ENCODE measurements at regions not wholly inside any gene's neighbourhood (a gene's known extent, or its start where the extent isn't known, plus 50 kb on each side); places are given as distances from the start of the nearest gene placed in this dataset.
A peak's percentile ranks its signal among the peaks of the same experiment; 100 is the strongest.

DNA sequence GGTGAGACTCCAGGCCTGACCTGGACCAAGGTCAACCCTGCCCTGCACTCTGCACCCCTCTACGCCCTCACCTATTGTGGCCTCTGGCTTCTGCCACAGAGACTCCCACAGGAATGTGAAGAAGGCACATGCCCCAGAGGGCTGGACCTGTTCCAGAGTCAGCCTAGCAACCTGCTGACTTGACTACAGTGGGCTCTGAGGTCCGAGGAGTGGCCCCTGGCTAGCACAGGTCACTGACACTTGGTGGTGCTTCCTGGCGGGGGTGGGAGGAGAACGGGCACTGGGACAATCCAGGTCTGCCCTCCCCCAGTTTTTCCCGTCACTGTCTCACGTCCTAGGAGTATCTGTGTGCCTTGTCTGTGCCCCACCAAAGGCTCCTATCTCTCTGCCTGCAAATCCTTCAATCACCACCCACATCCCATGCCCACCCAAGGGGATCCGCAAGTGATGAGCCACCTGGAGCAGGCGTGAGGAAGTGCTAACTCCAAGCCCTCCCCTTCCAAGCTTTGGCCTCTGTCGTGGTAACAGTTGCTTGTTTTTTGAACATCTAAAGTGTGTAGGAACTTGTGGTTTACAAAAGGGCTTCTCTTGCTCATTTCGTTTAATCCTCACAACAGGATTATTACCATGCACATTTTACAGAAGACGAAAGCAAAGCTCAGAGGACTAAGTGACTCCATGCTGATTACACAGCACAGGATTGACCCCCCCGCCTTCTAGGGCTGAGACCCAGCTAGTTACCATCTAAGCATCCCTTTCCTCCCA, 86.2 kb downstream of the MCFD2 start:
- DNase-seq = no peak

DNA sequence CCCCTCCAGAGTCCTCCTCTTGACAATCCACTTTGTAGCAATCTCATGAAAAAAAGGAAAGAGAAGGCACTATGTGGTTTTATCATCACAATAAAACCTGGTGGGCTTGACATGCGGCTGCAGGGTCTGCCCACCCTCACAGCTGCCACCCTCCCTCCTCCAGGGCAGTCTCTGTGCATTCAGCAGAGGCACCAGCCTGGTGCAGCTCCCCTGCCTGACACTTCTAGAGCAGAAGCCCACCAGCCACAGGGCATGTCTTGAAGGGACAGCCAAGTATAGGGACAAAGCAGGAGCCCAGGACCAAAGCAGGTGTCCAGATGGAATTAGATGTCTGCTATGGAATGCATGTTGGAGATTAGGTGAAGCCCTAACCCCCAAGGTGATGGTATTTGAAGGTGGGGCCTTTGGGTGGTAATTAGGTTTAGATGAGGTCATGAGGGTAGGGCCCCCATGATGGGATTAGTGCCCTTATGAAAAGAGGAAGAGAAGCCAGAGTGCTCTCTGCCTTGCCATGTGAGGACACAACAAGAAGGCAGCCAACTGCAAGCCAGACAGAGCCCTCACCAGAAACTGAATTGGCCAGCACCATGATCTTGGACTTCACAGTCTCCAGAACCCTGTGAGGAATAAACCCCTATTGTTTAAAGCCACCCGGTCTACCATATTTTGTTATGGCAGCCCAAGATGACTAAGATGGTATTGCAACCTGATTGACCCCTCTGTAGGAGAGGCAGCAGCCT, 86.9 kb downstream of the MCFD2 start:
- DNase-seq = no peak

DNA sequence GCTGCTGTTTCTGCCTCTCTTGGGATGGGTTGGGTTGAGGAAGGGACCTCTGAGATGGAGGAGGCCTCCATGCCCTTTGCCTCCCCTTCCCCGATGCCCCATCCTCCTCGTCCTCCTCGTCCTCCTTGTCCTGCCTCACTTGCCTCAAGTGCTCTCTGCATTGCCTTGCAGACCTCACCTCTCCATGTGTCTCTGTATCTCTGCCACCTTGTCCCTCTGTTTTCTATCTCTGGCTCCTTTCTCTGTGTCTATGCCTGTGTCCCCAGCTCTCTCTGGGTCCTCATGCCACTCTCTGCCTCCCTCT, 87.5 kb downstream of the MCFD2 start:
- no peak for DNase-seq

DNA sequence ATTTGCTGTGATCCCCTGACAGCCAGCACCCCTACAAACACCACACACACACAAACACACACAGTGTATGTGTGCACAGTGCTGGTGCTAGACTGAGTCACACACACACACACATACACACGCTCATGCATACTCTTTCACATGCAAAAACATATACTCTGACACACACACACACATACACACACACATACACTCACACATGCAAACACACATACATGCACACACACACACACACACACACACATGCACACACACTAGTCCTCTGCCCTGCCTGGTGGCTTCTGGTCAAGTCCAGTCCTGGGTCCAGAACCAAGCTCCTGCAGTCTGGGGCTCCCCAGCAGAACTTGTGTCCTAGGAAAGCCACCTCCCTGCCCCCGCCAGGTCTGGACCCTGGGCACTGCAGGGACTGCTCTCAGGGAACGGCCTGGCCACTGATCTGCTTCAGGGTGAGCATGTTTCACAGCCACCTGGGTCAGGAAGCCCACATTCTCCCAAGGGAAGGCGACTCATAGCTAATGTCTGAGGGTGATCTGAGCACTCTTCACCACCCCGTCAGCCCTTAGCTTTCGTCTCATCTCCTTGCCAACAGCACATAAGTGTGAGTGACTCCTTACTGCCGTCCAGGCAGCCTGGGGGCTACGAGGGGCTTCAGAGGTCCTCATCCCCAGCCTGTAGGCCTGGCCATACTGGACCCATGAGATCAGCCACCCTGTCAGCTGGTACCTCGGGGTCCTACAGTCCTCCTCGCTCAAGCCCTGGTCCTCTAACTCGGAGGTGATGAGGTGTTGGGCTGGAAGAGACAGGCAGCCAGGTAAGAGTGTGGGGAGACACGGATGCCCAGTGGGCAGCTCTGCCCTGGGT, 88.1 kb downstream of the MCFD2 start:
- no peak for DNase-seq

DNA sequence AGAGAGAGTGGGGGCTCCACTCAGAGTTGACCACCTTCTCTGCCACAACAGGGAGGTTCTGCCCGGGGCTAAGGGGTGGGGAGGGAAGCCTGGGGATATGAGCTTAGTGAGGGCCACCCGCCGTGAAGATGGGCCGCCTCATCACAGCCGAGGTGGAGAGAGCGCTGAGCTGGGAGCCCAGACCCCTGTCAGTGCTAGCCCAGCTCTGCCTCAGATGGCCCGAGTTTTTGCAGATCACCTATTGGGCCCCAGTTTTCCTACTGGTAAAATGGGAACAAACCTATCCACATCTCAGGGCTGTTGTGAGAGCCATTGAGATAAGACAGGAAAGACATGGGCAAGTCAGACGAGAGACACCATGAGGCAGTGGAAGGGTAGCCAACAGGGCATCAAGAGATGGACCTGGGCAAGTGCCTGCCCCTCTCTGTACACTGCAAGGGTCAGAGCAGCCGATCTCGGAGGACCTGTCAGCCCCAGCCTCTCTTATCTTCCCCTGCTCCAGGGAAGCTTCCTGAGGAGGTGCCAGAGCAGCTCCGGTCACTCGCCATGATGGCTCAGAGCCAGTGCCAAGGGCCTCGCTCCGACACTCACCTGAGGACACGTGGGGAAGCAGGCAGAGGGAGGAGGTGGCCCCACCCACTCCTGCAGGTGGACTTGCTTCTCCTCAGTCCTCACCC, 88.9 kb downstream of the MCFD2 start:
- no peak for DNase-seq

DNA sequence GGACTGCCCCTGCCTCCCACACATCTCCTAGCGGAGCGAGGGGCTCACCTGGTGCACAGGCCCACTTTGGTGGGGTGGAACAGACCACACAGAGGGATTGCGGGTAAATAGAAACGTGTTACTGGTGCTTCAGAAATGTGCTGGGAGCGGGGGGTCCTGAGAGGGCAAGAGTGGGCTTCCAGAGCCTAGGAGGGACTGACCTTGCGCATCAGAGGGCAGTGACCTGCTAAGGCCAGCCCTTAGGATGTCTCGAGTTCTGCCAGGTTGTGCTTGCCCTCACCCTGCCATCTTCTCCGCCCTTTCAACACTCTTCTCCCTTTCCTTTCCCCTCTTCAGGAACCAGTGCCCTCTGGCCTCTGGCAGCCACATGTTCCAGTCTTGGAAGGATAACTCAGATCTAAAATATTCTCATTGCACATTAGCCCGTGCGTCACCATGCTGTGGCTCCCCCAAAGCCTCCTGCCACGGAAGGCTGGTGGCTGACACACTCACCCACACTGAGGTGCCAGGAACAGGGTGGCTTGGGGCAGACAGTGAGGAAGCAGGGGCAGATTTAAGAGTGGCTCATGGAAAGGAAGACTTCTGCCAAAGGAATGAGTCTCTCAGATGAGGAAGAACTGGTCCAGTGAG, 89.6 kb downstream of the MCFD2 start:
- no peak for DNase-seq

DNA sequence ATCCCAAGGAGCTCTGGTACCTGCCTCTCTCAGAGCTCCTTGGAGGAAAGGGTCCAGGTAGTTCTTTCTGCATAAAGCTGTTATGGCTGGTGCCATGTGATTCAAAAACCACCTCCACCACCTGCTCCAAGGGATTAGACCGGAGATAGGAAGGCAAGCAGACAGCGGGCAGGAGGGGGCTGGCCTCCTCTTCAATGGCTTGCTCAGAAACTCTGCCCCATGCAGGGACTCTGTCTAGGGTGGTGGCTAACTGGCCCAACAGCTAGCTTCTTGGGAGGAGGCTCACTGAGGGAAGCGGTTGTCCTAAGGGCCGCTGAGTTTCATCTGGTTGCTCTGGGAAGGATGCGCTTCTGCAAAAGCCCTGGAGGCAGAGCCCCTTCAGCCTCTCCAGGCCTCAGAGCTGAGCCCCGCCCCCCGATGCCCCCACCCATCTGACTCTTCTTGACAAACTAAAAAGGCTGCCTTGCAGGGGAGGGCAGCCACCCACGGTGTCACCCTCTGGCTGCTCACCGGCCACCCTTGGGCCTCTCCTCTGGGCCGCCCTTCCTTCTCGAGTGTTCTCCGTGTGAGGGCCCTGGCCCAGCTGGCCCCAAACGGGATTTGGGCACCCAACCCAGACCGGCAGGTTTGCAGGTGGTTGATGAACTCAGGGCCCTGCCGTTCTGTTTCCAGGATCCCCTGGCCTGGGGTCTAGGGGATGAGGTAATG, 90.2 kb downstream of the MCFD2 start:
- DNase-seq = no peak

DNA sequence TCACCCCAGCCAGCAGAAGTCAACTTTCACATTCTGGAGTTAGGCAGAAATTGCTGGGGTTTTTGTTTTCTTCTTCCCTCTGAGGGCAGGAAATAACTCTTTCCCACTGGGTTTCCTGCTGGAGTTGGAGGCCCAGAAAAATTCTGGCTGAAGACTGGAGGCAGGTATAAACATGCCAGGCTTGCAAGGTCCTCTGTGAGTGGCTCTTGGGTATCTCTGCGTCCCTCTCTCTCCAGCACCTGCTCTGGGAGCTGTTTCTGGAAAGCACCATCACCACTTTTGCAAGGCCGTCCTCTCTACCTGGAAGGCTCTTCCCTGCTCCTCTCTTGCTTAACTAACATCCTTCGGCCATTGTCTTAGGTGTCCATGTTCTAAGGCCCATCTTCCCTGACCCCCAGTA, 91.0 kb downstream of the MCFD2 start:
- no peak for DNase-seq

DNA sequence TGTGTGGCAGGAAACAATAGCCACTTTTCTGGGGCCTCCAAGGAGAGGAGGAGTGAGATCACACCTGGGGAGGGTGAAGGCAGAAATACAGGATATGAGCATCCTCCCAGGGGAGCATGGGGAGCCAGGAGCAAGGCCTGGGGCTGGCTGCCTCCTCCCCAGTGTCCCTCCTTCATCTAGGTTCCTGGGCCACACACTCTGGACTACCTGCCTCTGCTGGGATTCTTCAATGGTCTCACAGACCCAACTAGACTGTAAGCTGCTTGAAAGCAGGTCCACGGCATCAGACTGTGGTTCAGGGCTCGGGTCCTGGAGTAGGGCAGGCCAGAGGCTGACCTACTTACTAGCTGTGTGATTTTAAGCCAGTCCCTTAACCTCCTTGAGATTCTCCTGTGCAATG, 94.0 kb downstream of the MCFD2 start:
- DNase-seq = no peak

DNA sequence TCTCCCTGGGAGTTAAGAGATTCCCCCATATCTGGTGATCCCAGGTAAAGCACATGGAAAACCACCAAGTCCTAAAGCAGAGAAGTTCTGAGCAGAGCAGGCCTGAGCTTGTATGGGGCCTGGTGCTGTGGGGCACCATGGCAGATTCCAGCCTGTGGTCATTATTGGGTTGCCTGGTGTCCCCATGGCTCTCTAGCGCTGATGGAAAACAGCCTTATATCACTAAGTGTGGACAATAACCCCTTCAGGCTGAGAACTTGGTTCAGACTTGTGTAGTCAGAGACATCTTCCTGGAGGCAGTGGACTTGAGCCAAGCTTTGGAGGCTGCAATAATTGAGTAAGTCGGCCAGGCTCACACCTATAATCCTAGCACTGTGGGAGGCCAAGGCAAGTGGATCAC, 96.8 kb downstream of the MCFD2 start:
- DNase-seq = no peak

DNA sequence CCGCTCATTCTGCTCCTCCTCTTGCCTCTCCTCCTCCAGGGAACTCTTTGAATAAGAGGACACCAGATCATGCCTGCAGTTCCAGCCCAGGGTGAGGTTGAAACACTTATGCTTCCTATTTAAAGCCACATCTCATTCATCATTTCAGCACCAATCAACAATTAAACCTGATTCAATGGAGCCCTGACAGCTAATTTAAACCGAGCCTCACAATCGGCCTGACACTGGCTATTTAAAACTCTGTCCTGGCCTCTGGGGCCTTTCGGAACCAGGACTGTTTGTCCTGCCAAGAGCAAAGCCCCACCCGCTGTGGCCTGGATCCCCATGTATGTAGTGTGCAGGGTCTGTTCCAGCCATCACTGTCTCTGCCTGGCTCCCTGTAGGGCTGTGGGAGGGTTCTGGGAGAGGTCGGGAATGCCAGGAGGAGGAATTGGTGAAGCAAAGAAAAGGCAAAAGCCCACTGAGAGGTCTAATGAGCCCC, 97.4 kb downstream of the MCFD2 start:
- DNase-seq = no peak

DNA sequence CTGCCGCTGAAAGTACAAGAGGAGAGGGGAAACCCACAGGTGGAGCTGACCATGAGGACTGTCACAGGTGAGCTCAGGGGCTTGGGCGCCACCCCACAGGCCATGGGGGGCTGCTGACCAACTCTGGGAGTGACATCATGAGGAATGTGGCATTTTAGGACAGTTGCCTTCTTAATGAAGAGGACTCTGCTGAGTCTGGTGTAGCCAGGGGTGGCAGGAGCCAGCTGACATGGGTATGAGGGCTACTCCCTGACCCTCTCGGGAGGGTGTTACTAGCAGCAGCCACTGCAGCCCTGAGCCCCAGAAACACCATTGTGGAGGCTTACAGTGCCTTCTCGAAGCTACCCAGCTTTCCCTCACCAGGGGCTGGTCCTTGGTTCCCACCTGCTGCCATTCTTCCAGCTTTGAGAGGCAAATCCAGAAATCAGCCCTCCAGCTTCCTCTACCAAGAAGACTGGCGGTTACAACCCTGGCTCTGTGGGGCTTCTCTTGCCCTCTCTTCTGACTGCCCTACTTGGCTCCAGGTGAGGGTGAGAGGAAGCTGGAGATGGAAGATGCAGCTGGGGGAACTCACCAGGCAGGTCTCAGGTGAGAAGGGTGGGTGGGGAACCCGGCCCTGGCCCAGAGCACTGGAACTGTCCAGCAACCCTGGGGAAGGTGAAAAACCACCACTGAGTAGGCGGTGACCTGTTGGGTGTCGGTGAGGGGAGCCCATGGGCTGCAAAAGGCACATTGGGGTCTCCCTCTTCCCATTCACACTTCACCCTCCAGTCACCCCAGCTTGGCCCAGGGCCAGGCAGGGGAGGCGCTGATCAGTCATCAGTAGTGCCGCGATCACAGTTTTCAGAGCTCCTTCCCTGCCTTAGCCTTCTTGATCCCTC, 98.5 kb downstream of the MCFD2 start:
- no peak for DNase-seq

DNA sequence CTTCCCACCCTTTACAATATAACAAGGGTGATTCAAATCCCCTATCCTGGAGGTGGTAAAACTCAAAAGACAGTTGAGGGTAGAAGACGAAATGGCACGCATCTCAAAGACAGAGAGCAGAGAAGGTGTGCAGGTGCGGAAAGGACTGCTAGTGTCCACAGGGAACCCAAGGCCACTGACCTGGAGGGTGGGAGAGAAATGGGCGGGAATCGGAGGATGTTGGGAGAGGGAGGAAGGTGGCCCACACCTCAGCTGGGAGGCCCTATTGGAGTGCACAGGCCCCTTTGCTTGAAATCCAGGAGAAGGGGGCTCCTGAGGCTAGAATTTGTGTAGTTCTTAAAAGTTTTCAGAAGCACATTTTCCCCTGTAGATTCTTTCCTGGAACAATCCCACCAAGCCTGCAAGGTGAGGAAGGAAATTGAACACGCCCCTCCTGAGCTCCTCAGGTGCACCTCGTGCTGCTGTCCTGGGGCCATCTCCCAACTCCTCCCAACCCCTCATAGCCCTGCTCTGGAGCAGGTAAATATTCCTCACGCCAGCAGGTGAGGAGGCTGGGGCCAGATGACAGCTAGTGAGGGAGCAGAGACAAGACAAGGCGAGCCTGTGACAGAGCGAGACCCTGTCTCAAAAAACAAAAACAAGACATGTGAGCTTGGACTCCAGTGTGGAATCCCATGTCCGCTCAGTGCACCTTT, 99.3 kb downstream of the MCFD2 start:
- no peak for DNase-seq

DNA sequence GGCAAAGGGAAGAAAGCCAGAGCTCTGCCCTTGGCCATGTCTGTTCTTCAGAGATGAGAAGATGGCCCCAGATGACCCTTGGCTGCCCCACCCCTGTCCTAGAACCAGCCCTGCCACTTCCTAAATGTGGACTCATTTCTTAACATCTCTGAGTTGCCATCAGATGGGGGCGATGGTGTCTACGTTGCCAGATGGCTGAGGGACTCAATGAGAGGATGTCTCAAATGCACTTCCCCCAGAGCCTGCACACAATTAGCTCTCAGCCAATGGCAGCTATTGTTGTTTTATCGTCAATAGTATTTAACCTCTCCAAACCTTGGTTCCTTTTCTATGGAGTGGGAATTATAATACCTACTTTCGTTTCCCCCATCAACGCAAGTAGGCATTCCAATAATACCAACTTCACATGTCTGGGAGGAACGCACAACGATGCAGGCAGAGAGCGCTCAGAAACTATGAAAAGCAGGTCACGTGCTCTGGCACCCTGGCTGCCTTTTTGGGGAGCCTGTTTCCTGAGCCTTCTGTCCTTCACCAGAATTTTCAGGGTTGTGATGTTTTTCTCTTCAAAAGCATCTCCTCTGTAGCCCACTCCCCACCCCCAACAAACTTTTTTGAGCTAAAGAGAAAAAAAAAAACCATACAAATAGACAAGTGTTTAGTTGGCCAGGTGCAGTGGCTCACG, 100.3 kb downstream of the MCFD2 start:
- no peak for DNase-seq

DNA sequence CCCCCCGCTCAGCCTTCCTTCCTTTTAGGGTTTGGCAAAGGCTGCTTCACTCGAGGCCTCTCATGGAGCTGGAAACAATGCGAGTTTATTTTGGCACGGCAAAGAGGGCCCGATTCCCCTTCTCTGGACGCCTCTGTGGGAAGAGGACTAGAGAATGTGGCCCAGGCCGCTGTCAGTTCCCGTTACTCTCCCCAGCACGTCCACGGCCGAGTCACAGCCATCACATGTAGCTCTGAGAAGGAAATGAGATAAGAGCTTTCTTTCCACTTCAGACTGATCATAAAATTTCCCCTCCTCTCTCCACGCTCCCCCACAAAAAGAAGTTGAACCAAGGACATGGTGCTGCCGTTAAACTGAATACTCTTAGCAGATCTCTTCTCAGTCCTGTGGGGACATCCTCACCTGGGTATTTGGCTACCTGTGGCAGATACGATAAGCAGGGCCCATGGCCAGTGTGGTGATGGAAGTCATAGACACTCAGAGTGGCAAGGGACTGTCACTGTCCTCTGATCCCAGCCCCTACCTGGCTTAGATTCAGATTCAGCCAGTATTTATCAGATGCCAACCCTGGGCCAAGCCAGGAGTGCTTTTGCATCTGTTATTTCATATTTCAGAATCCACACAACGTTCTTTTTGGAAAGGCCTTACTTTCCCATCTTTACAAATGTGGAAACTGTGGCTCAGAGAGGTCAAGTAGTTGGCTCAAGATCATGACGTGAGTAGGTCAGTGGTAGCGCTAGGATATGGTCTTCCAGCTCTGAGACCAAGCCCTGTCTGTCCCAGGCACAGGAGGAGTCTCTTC, 101.2 kb downstream of the MCFD2 start:
- peak; percentile 86 for DNase-seq

DNA sequence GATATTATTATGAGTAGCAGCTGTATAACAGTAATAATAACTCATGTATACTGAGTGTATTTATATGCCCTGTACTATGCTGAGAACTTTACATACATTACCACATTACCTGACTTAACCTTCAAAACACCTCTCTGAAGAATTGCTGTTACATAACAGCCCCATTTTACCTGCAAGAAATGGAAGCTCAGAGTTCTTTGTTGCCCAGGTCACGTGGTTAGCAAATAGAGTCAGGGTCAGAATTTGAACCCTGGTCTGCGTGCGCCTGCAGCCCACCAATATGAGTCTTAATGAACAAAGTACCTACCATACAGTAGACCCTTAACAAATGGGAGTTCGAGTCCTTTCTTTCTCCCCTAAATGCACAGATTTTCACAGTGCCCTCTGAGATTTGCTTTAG, 101.9 kb downstream of the MCFD2 start:
- no peak for DNase-seq

DNA sequence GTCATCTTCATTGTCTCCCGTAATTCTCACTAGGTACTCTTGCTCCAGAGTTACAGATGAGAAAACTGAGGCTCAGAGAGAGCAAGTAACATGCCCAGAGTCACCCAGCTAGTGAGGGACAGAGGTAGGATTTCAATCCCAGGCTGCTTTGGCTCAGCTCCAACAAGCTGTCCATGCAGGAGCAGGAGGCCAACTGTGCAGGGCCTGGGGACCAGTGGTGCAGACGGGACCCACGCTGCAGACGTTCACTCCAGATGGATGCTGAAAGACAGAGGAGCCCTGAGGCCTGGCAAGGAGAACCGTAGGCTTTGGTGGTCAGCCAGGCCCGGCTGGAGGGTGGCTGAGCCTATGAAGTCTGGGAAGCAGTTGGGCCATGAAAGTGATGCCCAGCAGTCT, 102.6 kb downstream of the MCFD2 start:
- DNase-seq = peak; percentile 74
